ENCODE measurements at regions not wholly inside any gene's neighbourhood (a gene's known extent, or its start where the extent isn't known, plus 50 kb on each side); places are given as distances from the start of the nearest gene placed in this dataset.
"Not testable (repeated sequence)": the region's sequence is repeated elsewhere in the genome, so short reads cannot be mapped to it uniquely, and the experiment has no call there.

- H3K27ac Mint-ChIP-seq (ENCODE audit: low read depth), result no peak overlapping the region
- DNase-seq (ENCODE audit: low spot score in 2 of 2) (no peak), ATAC-seq (replicated peaks; ENCODE audit: extremely low read depth, poor library complexity, severe bottlenecking) (no peak)
- H3K27me3 Mint-ChIP-seq, result peaks cover 39% of the 10 kb centered on the region
- no peak overlapping the region for H3K4me3 Mint-ChIP-seq
- H3K36me3 Mint-ChIP-seq (ENCODE audit: insufficient read depth), result peaks cover 2% of the 10 kb centered on the region
- H3K4me1 Mint-ChIP-seq, result no peaks in the 10 kb centered on the region
- H3K9me3 Mint-ChIP-seq, result peaks cover 11% of the 10 kb centered on the region
Observed at GRCh38 chr7:69246758-69247157, 351.5 kb upstream of the AUTS2 start.

GRCh38 chr7:69248382-69248828, 349.9 kb upstream of the AUTS2 start:
- peaks cover 37% of the 10 kb centered on the region for H3K27me3 Mint-ChIP-seq
- H3K27ac Mint-ChIP-seq (ENCODE audit: low read depth); H3K4me1 Mint-ChIP-seq; DNase-seq (ENCODE audit: low spot score in 2 of 2); H3K36me3 Mint-ChIP-seq (ENCODE audit: insufficient read depth); H3K4me3 Mint-ChIP-seq; ATAC-seq (replicated peaks; ENCODE audit: extremely low read depth, poor library complexity, severe bottlenecking): not testable (repeated sequence)
- peaks cover 11% of the 10 kb centered on the region for H3K9me3 Mint-ChIP-seq

- Mint-ChIP-seq H3K27me3 (peaks cover 37% of the 10 kb centered on the region), H3K27ac (ENCODE audit: low read depth) (no peak overlapping the region), H3K36me3 (ENCODE audit: insufficient read depth) (no peaks in the 10 kb centered on the region), H3K4me1 (no peaks in the 10 kb centered on the region), H3K4me3 (no peak overlapping the region), H3K9me3 (peaks cover 11% of the 10 kb centered on the region)
- DNase-seq (ENCODE audit: low spot score in 2 of 2), result no peak
- no peak for ATAC-seq (replicated peaks; ENCODE audit: extremely low read depth, poor library complexity, severe bottlenecking)
Observed at GRCh38 chr7:69250958-69251357, 347.3 kb upstream of the AUTS2 start.

GRCh38 chr7:69254643-69255042, 343.6 kb upstream of the AUTS2 start:
- DNase-seq (ENCODE audit: low spot score in 2 of 2) (no peak), ATAC-seq (replicated peaks; ENCODE audit: extremely low read depth, poor library complexity, severe bottlenecking) (no peak)
- H3K4me3 Mint-ChIP-seq, result no peak overlapping the region
- no peak overlapping the region for H3K27ac Mint-ChIP-seq (ENCODE audit: low read depth)
- no peaks in the 10 kb centered on the region for H3K36me3 Mint-ChIP-seq (ENCODE audit: insufficient read depth)
- H3K9me3 Mint-ChIP-seq, result peaks cover 19% of the 10 kb centered on the region
- no peaks in the 10 kb centered on the region for H3K4me1 Mint-ChIP-seq
- H3K27me3 Mint-ChIP-seq, result peaks cover 34% of the 10 kb centered on the region

GRCh38 chr7:69256634-69257081, 341.6 kb upstream of the AUTS2 start:
- no peak for DNase-seq (ENCODE audit: low spot score in 2 of 2)

GRCh38 chr7:69257592-69257991, 340.7 kb upstream of the AUTS2 start:
- no peaks in the 10 kb centered on the region for H3K36me3 Mint-ChIP-seq (ENCODE audit: insufficient read depth)
- H3K27ac Mint-ChIP-seq (ENCODE audit: low read depth), result no peak overlapping the region
- no peak overlapping the region for H3K4me3 Mint-ChIP-seq
- no peaks in the 10 kb centered on the region for H3K4me1 Mint-ChIP-seq
- DNase-seq (ENCODE audit: low spot score in 2 of 2), result no peak
- no peak for ATAC-seq (replicated peaks; ENCODE audit: extremely low read depth, poor library complexity, severe bottlenecking)
- H3K9me3 Mint-ChIP-seq, result peaks cover 8% of the 10 kb centered on the region
- peaks cover 26% of the 10 kb centered on the region for H3K27me3 Mint-ChIP-seq

More at GRCh38 chr7:69256634-69257081, 341.6 kb upstream of the AUTS2 start:
- Mint-ChIP-seq H3K27ac (ENCODE audit: low read depth) (no peak overlapping the region), H3K36me3 (ENCODE audit: insufficient read depth) (no peaks in the 10 kb centered on the region), H3K4me1 (no peaks in the 10 kb centered on the region), H3K27me3 (peaks cover 26% of the 10 kb centered on the region), H3K9me3 (peaks cover 8% of the 10 kb centered on the region), H3K4me3 (no peak overlapping the region)
- ATAC-seq (replicated peaks; ENCODE audit: extremely low read depth, poor library complexity, severe bottlenecking), result no peak

GRCh38 chr7:69259445-69259844, 338.8 kb upstream of the AUTS2 start:
- H3K27ac Mint-ChIP-seq (ENCODE audit: low read depth), result no peak overlapping the region
- no peaks in the 10 kb centered on the region for H3K4me1 Mint-ChIP-seq
- no peaks in the 10 kb centered on the region for H3K36me3 Mint-ChIP-seq (ENCODE audit: insufficient read depth)
- ATAC-seq (replicated peaks; ENCODE audit: extremely low read depth, poor library complexity, severe bottlenecking), result no peak
- no peak for DNase-seq (ENCODE audit: low spot score in 2 of 2)
- peaks cover 8% of the 10 kb centered on the region for H3K9me3 Mint-ChIP-seq
- no peak overlapping the region for H3K4me3 Mint-ChIP-seq
- peaks cover 22% of the 10 kb centered on the region for H3K27me3 Mint-ChIP-seq

GRCh38 chr7:69260023-69260422, 338.3 kb upstream of the AUTS2 start:
- ATAC-seq (replicated peaks; ENCODE audit: extremely low read depth, poor library complexity, severe bottlenecking), result no peak
- Mint-ChIP-seq H3K4me3 (no peak overlapping the region), H3K9me3 (peaks cover 8% of the 10 kb centered on the region), H3K36me3 (ENCODE audit: insufficient read depth) (no peaks in the 10 kb centered on the region), H3K4me1 (no peaks in the 10 kb centered on the region), H3K27me3 (peaks cover 16% of the 10 kb centered on the region), H3K27ac (ENCODE audit: low read depth) (no peak overlapping the region)
- DNase-seq (ENCODE audit: low spot score in 2 of 2), result no peak

GRCh38 chr7:69263550-69263949, 334.7 kb upstream of the AUTS2 start:
- no peaks in the 10 kb centered on the region for H3K9me3 Mint-ChIP-seq
- no peak for ATAC-seq (replicated peaks; ENCODE audit: extremely low read depth, poor library complexity, severe bottlenecking)

GRCh38 chr7:69269806-69270205, 328.5 kb upstream of the AUTS2 start:
- Mint-ChIP-seq H3K27me3 (peaks cover 10% of the 10 kb centered on the region), H3K4me1 (no peaks in the 10 kb centered on the region), H3K36me3 (ENCODE audit: insufficient read depth) (no peaks in the 10 kb centered on the region), H3K4me3 (no peak overlapping the region), H3K9me3 (no peaks in the 10 kb centered on the region), H3K27ac (ENCODE audit: low read depth) (no peak overlapping the region)
- DNase-seq (ENCODE audit: low spot score in 2 of 2), result no peak
- ATAC-seq (replicated peaks; ENCODE audit: extremely low read depth, poor library complexity, severe bottlenecking), result no peak

More at GRCh38 chr7:69263550-69263949, 334.7 kb upstream of the AUTS2 start:
- no peak for DNase-seq (ENCODE audit: low spot score in 2 of 2)
- Mint-ChIP-seq H3K36me3 (ENCODE audit: insufficient read depth) (no peaks in the 10 kb centered on the region), H3K27me3 (peaks cover 7% of the 10 kb centered on the region), H3K27ac (ENCODE audit: low read depth) (no peak overlapping the region), H3K4me3 (no peak overlapping the region), H3K4me1 (no peaks in the 10 kb centered on the region)

- Mint-ChIP-seq H3K9me3 (no peaks in the 10 kb centered on the region), H3K27me3 (peaks cover 10% of the 10 kb centered on the region), H3K4me1 (no peaks in the 10 kb centered on the region), H3K4me3 (no peak overlapping the region), H3K27ac (ENCODE audit: low read depth) (no peak overlapping the region), H3K36me3 (ENCODE audit: insufficient read depth) (no peaks in the 10 kb centered on the region)
- DNase-seq (ENCODE audit: low spot score in 2 of 2) (no peak), ATAC-seq (replicated peaks; ENCODE audit: extremely low read depth, poor library complexity, severe bottlenecking) (no peak)
Observed at GRCh38 chr7:69272101-69272500, 326.2 kb upstream of the AUTS2 start.

GRCh38 chr7:69276011-69276729, 322.1 kb upstream of the AUTS2 start:
- no peaks in the 10 kb centered on the region for H3K27me3 Mint-ChIP-seq
- H3K4me1 Mint-ChIP-seq, result no peaks in the 10 kb centered on the region
- H3K9me3 Mint-ChIP-seq, result peaks cover 5% of the 10 kb centered on the region
- H3K27ac Mint-ChIP-seq (ENCODE audit: low read depth), result no peak overlapping the region
- no peak for ATAC-seq (replicated peaks; ENCODE audit: extremely low read depth, poor library complexity, severe bottlenecking)
- H3K36me3 Mint-ChIP-seq (ENCODE audit: insufficient read depth), result no peaks in the 10 kb centered on the region
- H3K4me3 Mint-ChIP-seq, result no peak overlapping the region
- DNase-seq (ENCODE audit: low spot score in 2 of 2), result no peak

- Mint-ChIP-seq H3K36me3 (ENCODE audit: insufficient read depth) (no peaks in the 10 kb centered on the region), H3K27ac (ENCODE audit: low read depth) (no peak overlapping the region), H3K9me3 (peaks cover 5% of the 10 kb centered on the region), H3K4me1 (no peaks in the 10 kb centered on the region), H3K27me3 (no peaks in the 10 kb centered on the region), H3K4me3 (no peak overlapping the region)
- ATAC-seq (replicated peaks; ENCODE audit: extremely low read depth, poor library complexity, severe bottlenecking) (no peak), DNase-seq (ENCODE audit: low spot score in 2 of 2) (no peak)
Observed at GRCh38 chr7:69277366-69277765, 320.9 kb upstream of the AUTS2 start.

Data from central memory CD8-positive, alpha-beta T cell (primary cell).